Astrocyte of the spinal cord (primary cell): ENCODE measurements at regions not wholly inside any gene's neighbourhood (a gene's known extent, or its start where the extent isn't known, plus 50 kb on each side); places are given as distances from the start of the nearest gene placed in this dataset.

ENCODE experiments used
- DNase-seq: peaks from one replicate; pipeline ENCODE4 v3.0.0; 2011; ENCODE audit warnings: low read depth, low spot score
- H3K4me3 ChIP-seq: 2 replicates; pipeline ENCODE4 v1.5.1; 2011; ENCODE audit warnings: low read depth, mild to moderate bottlenecking, low read length, moderate library complexity
- CTCF ChIP-seq: IDR thresholded peaks from 2 replicates; pipeline ENCODE4 v1.5.1; 2012; ENCODE audit warnings: low read depth, mild to moderate bottlenecking, low read length, inconsistent platforms
- in situ Hi-C: cut with HindIII; loops from 2 replicates; pipeline ENCODE4 v1.10.0; 2017; ENCODE audit warnings: low sequenced_read_pairs

- H3K4me3 ChIP-seq: no peak overlapping the region
- in situ Hi-C loops: no loop called here
- no peak for TF ChIP-seq CTCF
- DNase-seq: no peak
Observed at GRCh38 chr13:67867206-67867605, 637.1 kb upstream of the PCDH9 start.

- no peak for TF ChIP-seq CTCF
- no peak overlapping the region for H3K4me3 ChIP-seq
- in situ Hi-C loops: no loop called here
- no peak for DNase-seq
Observed at GRCh38 chr13:67860315-67860714, 630.2 kb upstream of the PCDH9 start.

- in situ Hi-C loops: no loop called here
- no peak for DNase-seq
- no peak overlapping the region for H3K4me3 ChIP-seq
- no peak for TF ChIP-seq CTCF
Observed at GRCh38 chr13:67859904-67860303, 629.8 kb upstream of the PCDH9 start.

GRCh38 chr13:67857581-67858310 lies 627.6 kb upstream of the PCDH9 start:
- H3K4me3 ChIP-seq: no peak overlapping the region
- TF ChIP-seq CTCF: no peak
- DNase-seq: no peak
- in situ Hi-C loops: no loop called here

- in situ Hi-C loops: no loop called here
- DNase-seq: no peak
- H3K4me3 ChIP-seq: no peak overlapping the region
- no peak for TF ChIP-seq CTCF
Observed at GRCh38 chr13:67856955-67857354, 626.8 kb upstream of the PCDH9 start.

GRCh38 chr13:67855741-67856238 lies 625.7 kb upstream of the PCDH9 start:
- TF ChIP-seq CTCF: no peak
- H3K4me3 ChIP-seq: no peak overlapping the region
- no peak for DNase-seq
- in situ Hi-C loops: no loop called here
